GM12891 (cell line): ENCODE measurements at regions not wholly inside any gene's neighbourhood (a gene's known extent, or its start where the extent isn't known, plus 50 kb on each side); places are given as distances from the start of the nearest gene placed in this dataset.
"Not testable (repeated sequence)": the region's sequence is repeated elsewhere in the genome, so short reads cannot be mapped to it uniquely, and the experiment has no call there.

ENCODE experiments used
- DNase-seq: peaks from one replicate; pipeline ENCODE4 v3.0.0; 2011; ENCODE audit warnings: low spot score; ENCODE audit not compliant: insufficient read length
- FAIRE-seq: peaks from 2 replicates; lab custom pipeline; 2011; peaks lifted over from hg19 to GRCh38; lab: Jason Lieb, UNC
- PAX5 ChIP-seq: IDR thresholded peaks from 2 replicates; pipeline ENCODE4 v1.6.1; 2011; ENCODE audit warnings: low read length, moderate library complexity, mild to moderate bottlenecking; ENCODE audit not compliant: insufficient read depth, severe bottlenecking
- POLR2A ChIP-seq: IDR thresholded peaks from 2 replicates; pipeline ENCODE4 v1.6.1; 2011; ENCODE audit warnings: low read depth, low read length, control low read depth
- POLR2AphosphoS5 ChIP-seq: IDR thresholded peaks from 2 replicates; pipeline ENCODE4 v1.6.1; 2011; ENCODE audit warnings: low read depth, low read length, control low read depth
- POU2F2 ChIP-seq: IDR thresholded peaks from 2 replicates; pipeline ENCODE4 v1.6.1; 2011; ENCODE audit warnings: low read depth, mild to moderate bottlenecking, control low read depth, low read length, moderate library complexity
- SPI1 ChIP-seq: IDR thresholded peaks from 2 replicates; pipeline ENCODE4 v1.6.1; 2011; ENCODE audit warnings: low read depth, low read length, control low read depth
- TAF1 ChIP-seq: IDR thresholded peaks from 2 replicates; pipeline ENCODE4 v1.6.1; 2011; ENCODE audit warnings: low read depth, low read length, control low read depth

GRCh38 chr3:101972430-101973162 is 123.3 kb downstream of the NFKBIZ start:
- DNase-seq (no peak), FAIRE-seq (no peak)
- TF ChIP-seq TAF1 (no peak), POLR2AphosphoS5 (no peak), POU2F2 (no peak), POLR2A (no peak), PAX5 (no peak), SPI1 (no peak)

GRCh38 chr3:101973163-101973505 is 123.8 kb downstream of the NFKBIZ start:
- DNase-seq, result no peak
- TF ChIP-seq SPI1, result no peak
- TF ChIP-seq POLR2AphosphoS5, result no peak
- no peak for TF ChIP-seq POLR2A
- TF ChIP-seq POU2F2, result no peak
- no peak for TF ChIP-seq TAF1
- no peak for TF ChIP-seq PAX5
- FAIRE-seq, result no peak

- DNase-seq, FAIRE-seq: not testable (repeated sequence)
Observed at GRCh38 chr3:101975415-101975814, 126.1 kb downstream of the NFKBIZ start.

GRCh38 chr3:101976473-101976872 is 127.2 kb downstream of the NFKBIZ start:
- TF ChIP-seq SPI1, result no peak
- no peak for TF ChIP-seq POU2F2
- TF ChIP-seq PAX5, result no peak
- TF ChIP-seq POLR2A, result no peak
- TF ChIP-seq TAF1, result no peak
- TF ChIP-seq POLR2AphosphoS5, result no peak
- FAIRE-seq (peak; percentile 90), DNase-seq (no peak)

GRCh38 chr3:101978348-101978747 is 129.0 kb downstream of the NFKBIZ start:
- no peak for TF ChIP-seq POLR2AphosphoS5
- TF ChIP-seq TAF1, result no peak
- DNase-seq, result no peak
- peak; percentile 69 for FAIRE-seq

- DNase-seq (no peak), FAIRE-seq (peak; percentile 54)
- TF ChIP-seq SPI1, result no peak
- no peak for TF ChIP-seq PAX5
- no peak for TF ChIP-seq TAF1
- TF ChIP-seq POLR2AphosphoS5, result no peak
- TF ChIP-seq POU2F2, result no peak
- no peak for TF ChIP-seq POLR2A
Observed at GRCh38 chr3:101979033-101979432, 129.7 kb downstream of the NFKBIZ start.

- no peak for TF ChIP-seq POLR2AphosphoS5
- no peak for TF ChIP-seq POLR2A
- TF ChIP-seq POU2F2, result no peak
- TF ChIP-seq TAF1, result no peak
- TF ChIP-seq SPI1, result no peak
- no peak for TF ChIP-seq PAX5
- DNase-seq (no peak), FAIRE-seq (no peak)
Observed at GRCh38 chr3:101984356-101984755, 135.0 kb downstream of the NFKBIZ start.

- no peak for DNase-seq
- FAIRE-seq, result peak; percentile 85
- TF ChIP-seq POLR2AphosphoS5, result no peak
- TF ChIP-seq TAF1, result no peak
- no peak for TF ChIP-seq PAX5
- no peak for TF ChIP-seq POU2F2
- TF ChIP-seq SPI1, result no peak
- no peak for TF ChIP-seq POLR2A
Observed at GRCh38 chr3:101988596-101988995, 139.3 kb downstream of the NFKBIZ start.

GRCh38 chr3:101989578-101990200 is 140.4 kb downstream of the NFKBIZ start:
- DNase-seq (no peak), FAIRE-seq (peak; percentile 55)
- no peak for TF ChIP-seq POLR2A
- TF ChIP-seq TAF1, result no peak
- no peak for TF ChIP-seq SPI1
- no peak for TF ChIP-seq POU2F2
- no peak for TF ChIP-seq POLR2AphosphoS5
- no peak for TF ChIP-seq PAX5

GRCh38 chr3:101992863-101993262 is 143.5 kb downstream of the NFKBIZ start:
- TF ChIP-seq POLR2A, result no peak
- no peak for TF ChIP-seq TAF1
- TF ChIP-seq PAX5, result no peak
- TF ChIP-seq POLR2AphosphoS5, result no peak
- no peak for TF ChIP-seq SPI1
- no peak for TF ChIP-seq POU2F2
- no peak for FAIRE-seq
- no peak for DNase-seq
